ENCODE measurements at regions not wholly inside any gene's neighbourhood (a gene's known extent, or its start where the extent isn't known, plus 50 kb on each side); places are given as distances from the start of the nearest gene placed in this dataset.
"Not testable (repeated sequence)": the region's sequence is repeated elsewhere in the genome, so short reads cannot be mapped to it uniquely, and the experiment has no call there.

DNA sequence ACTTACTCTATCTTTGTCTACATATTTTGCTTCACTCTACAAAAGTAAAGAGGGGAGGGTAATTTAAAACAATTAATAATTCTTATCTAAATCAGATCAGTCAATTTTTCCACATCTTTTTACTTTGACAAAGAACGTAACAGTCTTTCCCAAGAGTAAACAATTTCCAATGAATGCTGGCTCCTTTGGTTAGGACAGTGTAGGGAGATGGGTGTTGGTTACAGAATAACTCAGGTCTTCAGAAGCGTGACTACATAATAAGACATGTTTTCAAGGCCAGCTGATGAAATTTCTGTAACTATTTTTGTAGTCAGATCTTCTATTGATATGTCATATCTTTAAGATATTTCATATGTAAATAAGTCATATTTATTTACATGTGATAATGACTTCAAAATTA, 183.0 kb upstream of the CAND1 start:
- no peak for DNase-seq (ENCODE audit: extremely low read depth, insufficient read length)
- Histone ChIP-seq H3K36me3 (ENCODE audit: control insufficient read depth, insufficient read depth, low read length) (no peaks in the 10 kb centered on the region), H3K27me3 (replicated peaks; ENCODE audit: control insufficient read depth, insufficient read depth, low read length) (no peaks in the 10 kb centered on the region), H3K4me3 (replicated peaks; ENCODE audit: low read depth, low read length) (no peak overlapping the region)
- TF ChIP-seq, protein P1, sequence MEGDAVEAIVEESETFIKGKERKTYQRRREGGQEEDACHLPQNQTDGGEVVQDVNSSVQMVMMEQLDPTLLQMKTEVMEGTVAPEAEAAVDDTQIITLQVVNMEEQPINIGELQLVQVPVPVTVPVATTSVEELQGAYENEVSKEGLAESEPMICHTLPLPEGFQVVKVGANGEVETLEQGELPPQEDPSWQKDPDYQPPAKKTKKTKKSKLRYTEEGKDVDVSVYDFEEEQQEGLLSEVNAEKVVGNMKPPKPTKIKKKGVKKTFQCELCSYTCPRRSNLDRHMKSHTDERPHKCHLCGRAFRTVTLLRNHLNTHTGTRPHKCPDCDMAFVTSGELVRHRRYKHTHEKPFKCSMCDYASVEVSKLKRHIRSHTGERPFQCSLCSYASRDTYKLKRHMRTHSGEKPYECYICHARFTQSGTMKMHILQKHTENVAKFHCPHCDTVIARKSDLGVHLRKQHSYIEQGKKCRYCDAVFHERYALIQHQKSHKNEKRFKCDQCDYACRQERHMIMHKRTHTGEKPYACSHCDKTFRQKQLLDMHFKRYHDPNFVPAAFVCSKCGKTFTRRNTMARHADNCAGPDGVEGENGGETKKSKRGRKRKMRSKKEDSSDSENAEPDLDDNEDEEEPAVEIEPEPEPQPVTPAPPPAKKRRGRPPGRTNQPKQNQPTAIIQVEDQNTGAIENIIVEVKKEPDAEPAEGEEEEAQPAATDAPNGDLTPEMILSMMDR (IDR thresholded peaks at IDR 0.05; ENCODE audit: insufficient read depth, low read length, poor library complexity, severe bottlenecking) = no peak

DNA sequence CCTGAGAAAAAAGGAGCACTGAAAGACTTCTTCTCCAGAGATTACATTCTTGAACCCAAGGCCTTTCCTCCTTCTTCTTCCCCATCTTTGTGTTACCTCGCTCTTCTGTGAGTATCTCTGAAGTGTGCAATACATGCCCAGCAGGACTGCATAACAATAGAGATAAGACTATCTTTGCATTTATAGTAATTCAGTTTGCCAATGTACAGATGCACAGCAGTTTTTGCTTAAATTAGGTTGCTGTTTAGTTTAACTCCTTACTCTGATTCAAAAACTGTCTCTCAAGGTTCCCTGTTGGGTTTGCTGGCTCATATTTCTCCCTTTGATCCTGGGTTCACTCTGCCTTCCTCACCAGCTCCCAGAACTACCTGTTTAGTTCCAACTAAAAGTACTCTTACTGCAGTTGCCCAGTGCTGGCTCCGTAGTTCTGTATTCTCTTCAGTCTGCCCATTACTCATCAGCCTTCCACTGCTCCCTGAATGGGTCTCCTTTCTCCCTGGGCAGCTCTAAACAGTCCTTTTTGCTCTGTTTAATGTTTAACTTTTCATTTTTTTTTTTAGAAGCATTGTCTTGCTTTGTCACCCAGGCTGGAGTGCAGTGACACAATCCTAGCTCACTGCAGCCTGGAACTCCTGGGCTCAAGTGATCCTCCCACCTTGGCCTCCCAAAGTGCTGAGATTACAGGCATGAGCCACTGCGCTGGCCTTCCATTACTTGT, 180.6 kb upstream of the CAND1 start:
- no peak for DNase-seq (ENCODE audit: extremely low read depth, insufficient read length)
- no peaks in the 10 kb centered on the region for H3K36me3 ChIP-seq (ENCODE audit: control insufficient read depth, insufficient read depth, low read length)
- TF ChIP-seq, protein P1 (IDR thresholded peaks at IDR 0.05; ENCODE audit: insufficient read depth, low read length, poor library complexity, severe bottlenecking) = no peak
- no peaks in the 10 kb centered on the region for H3K27me3 ChIP-seq (replicated peaks; ENCODE audit: control insufficient read depth, insufficient read depth, low read length)
- H3K4me3 ChIP-seq (replicated peaks; ENCODE audit: low read depth, low read length) = no peak overlapping the region

DNA sequence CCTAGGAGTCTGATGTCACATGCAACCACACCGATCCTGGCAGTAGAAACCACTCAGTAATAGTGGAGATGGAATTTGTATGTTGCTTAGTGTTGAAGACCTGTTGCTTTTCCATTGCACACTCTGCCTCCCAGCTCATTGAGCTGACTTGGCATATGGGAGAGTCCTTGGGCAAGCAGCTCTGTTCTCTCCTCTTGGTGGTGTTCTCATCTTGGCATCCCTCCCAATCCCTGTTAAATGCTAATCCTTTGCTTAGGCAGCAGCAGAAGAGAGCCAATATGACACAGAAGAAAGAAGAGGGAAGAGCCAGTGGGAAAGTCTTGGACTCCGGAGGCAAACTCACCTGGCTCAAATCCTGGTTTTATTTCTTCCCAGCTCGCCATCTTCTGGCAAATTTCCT, 178.0 kb upstream of the CAND1 start:
- DNase-seq (ENCODE audit: extremely low read depth, insufficient read length) = no peak
- no peaks in the 10 kb centered on the region for H3K36me3 ChIP-seq (ENCODE audit: control insufficient read depth, insufficient read depth, low read length)
- TF ChIP-seq, protein P1 (IDR thresholded peaks at IDR 0.05; ENCODE audit: insufficient read depth, low read length, poor library complexity, severe bottlenecking) = no peak
- H3K4me3 ChIP-seq (replicated peaks; ENCODE audit: low read depth, low read length) = no peak overlapping the region
- H3K27me3 ChIP-seq (replicated peaks; ENCODE audit: control insufficient read depth, insufficient read depth, low read length) = no peaks in the 10 kb centered on the region

DNA sequence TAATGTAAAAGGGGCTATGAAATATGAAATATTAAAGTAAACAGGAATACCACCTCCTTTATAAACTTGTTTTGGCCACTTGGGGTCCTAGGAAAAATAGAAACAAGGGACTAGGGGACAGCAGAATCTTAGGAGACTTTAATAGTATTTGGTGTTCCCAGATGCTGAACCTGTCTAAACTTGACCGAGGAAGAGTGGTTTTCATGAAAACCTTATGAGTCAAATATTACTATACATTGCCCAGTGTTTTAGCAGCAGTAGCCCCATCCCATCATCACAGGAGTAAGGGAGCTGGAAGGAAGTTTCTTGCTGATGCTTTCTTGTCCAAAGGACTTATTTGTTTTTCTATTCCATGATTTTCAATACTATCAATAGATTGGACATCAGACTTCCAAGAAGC, 177.5 kb upstream of the CAND1 start:
- TF ChIP-seq, protein P1 (IDR thresholded peaks at IDR 0.05; ENCODE audit: insufficient read depth, low read length, poor library complexity, severe bottlenecking) = no peak
- no peak overlapping the region for H3K4me3 ChIP-seq (replicated peaks; ENCODE audit: low read depth, low read length)
- no peaks in the 10 kb centered on the region for H3K27me3 ChIP-seq (replicated peaks; ENCODE audit: control insufficient read depth, insufficient read depth, low read length)
- DNase-seq (ENCODE audit: extremely low read depth, insufficient read length) = no peak
- H3K36me3 ChIP-seq (ENCODE audit: control insufficient read depth, insufficient read depth, low read length) = no peaks in the 10 kb centered on the region

DNA sequence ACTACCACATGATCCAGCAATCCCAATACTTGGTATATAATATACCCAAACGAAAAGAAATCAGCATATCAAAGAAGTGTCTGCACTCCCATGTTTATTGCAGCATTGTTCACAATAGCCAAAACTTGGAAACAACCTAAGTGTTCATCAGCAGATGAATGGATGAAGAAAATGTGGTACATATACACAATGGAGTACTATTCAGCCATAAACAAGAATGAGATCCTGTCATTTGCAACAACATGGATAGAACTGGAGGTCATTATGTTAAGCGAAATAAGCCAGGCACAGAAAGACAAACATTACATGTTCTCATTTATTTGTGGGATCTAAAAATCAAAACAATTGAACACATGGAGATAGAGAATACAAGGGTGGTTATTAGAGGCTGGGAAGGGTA, 176.2 kb upstream of the CAND1 start:
- DNase-seq (ENCODE audit: extremely low read depth, insufficient read length); H3K4me3 ChIP-seq (replicated peaks; ENCODE audit: low read depth, low read length); H3K27me3 ChIP-seq (replicated peaks; ENCODE audit: control insufficient read depth, insufficient read depth, low read length); H3K36me3 ChIP-seq (ENCODE audit: control insufficient read depth, insufficient read depth, low read length): not testable (repeated sequence)

DNA sequence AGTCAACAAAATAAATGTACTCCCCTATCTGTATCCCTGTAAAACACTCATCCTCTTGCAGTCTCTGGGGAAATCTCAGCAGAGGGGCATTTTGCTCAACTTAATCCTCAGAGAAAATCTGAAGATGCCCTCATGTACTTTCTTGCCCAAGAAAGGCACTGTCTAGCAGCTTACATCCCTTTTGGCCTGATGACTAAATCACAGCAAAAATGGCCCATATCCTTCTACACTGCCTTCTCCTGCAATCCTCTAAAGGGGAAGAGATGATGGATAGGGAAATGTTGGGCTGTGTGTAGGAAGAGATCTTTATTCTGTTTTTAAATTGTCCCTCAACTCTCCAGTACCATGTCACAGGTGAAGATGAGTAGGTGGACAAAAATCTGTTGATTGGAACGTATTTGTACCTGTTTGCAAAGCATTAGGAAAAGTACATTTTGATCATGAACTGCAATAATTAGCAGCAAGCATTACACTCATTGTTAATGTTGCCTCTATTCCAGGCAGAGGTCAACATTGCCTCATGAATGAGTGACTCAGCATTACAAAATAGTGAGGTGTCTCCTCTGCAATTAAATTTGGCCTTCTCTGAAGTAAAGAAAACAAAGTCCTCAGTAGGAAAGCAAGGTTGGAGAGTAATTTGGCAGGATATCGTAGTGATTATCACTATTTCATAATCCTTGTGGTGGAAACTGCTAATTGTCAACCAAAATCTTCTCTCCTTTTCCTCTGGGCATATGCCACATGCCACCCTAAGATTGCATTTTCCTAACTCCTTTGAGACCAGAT, 172.4 kb upstream of the CAND1 start:
- Histone ChIP-seq H3K36me3 (ENCODE audit: control insufficient read depth, insufficient read depth, low read length) (no peaks in the 10 kb centered on the region), H3K4me3 (replicated peaks; ENCODE audit: low read depth, low read length) (no peak overlapping the region)
- no peak for DNase-seq (ENCODE audit: extremely low read depth, insufficient read length)

More for the DNA sequence above, 172.4 kb upstream of the CAND1 start:
- no peaks in the 10 kb centered on the region for H3K27me3 ChIP-seq (replicated peaks; ENCODE audit: control insufficient read depth, insufficient read depth, low read length)
- TF ChIP-seq, protein P1 (IDR thresholded peaks at IDR 0.05; ENCODE audit: insufficient read depth, low read length, poor library complexity, severe bottlenecking) = no peak
